ENCODE measurements at regions not wholly inside any gene's neighbourhood (a gene's known extent, or its start where the extent isn't known, plus 50 kb on each side); places are given as distances from the start of the nearest gene placed in this dataset.
"Not testable (repeated sequence)": the region's sequence is repeated elsewhere in the genome, so short reads cannot be mapped to it uniquely, and the experiment has no call there.

GRCh38 chr17:43309505-43310332, 75.9 kb upstream of the RNU2-1 start:
- no peak for DNase-seq (ENCODE audit: low read depth, low spot score)
- CTCF ChIA-PET, result interaction anchor here (0.6 to 2.0 kb wide), 11 partner anchors 11 to 308 kb away, joined by 3 to 5 read pairs (median 4); partner anchors contain the start of gene TMEM106A
- TF ChIP-seq CTCF (IDR thresholded peaks at IDR 0.05; ENCODE audit: insufficient read depth, low read length, missing control alignments), result no peak
- POLR2A ChIA-PET, result interaction anchor here (0.6 kb wide), 1 partner anchor 58 kb away, joined by 4 read pairs; no protein-coding TSS in a partner anchor
- no peak overlapping the region for H3K4me3 ChIP-seq (ENCODE audit: low read depth, low read length)

- ChIA-PET CTCF (interaction anchor here (0.6 to 1.4 kb wide), 8 partner anchors 12 to 218 kb away, joined by 3 to 5 read pairs (median 4); partner anchors contain the start of gene TMEM106A), POLR2A (interaction anchor here (0.6 kb wide), 1 partner anchor 59 kb away, joined by 4 read pairs; no protein-coding TSS in a partner anchor)
- no peak for TF ChIP-seq CTCF (IDR thresholded peaks at IDR 0.05; ENCODE audit: insufficient read depth, low read length, missing control alignments)
- DNase-seq (ENCODE audit: low read depth, low spot score), result no peak
- H3K4me3 ChIP-seq (ENCODE audit: low read depth, low read length), result no peak overlapping the region
These were observed 75.2 kb upstream of the RNU2-1 start for GRCh38 chr17:43308999-43309398.

GRCh38 chr17:43304792-43305191, 71.0 kb upstream of the RNU2-1 start:
- H3K4me3 ChIP-seq (ENCODE audit: low read depth, low read length); POLR2A ChIA-PET; CTCF ChIA-PET; DNase-seq (ENCODE audit: low read depth, low spot score): not testable (repeated sequence)

GRCh38 chr17:43303049-43303448, 69.3 kb upstream of the RNU2-1 start:
- DNase-seq (ENCODE audit: low read depth, low spot score); CTCF ChIA-PET; POLR2A ChIA-PET; H3K4me3 ChIP-seq (ENCODE audit: low read depth, low read length): not testable (repeated sequence)

- H3K4me3 ChIP-seq (ENCODE audit: low read depth, low read length); DNase-seq (ENCODE audit: low read depth, low spot score); POLR2A ChIA-PET; CTCF ChIA-PET: not testable (repeated sequence)
These were observed 65.7 kb upstream of the RNU2-1 start for GRCh38 chr17:43299300-43300076.

GRCh38 chr17:43289670-43290069, 55.9 kb upstream of the RNU2-1 start:
- POLR2A ChIA-PET; DNase-seq (ENCODE audit: low read depth, low spot score); H3K4me3 ChIP-seq (ENCODE audit: low read depth, low read length); CTCF ChIA-PET: not testable (repeated sequence)

GRCh38 chr17:43283606-43284005, 49.8 kb upstream of the RNU2-1 start:
- CTCF ChIA-PET; H3K4me3 ChIP-seq (ENCODE audit: low read depth, low read length); POLR2A ChIA-PET; DNase-seq (ENCODE audit: low read depth, low spot score): not testable (repeated sequence)

All from AG04449 (cell line).